IMR-90 (cell line): ENCODE measurements at regions not wholly inside any gene's neighbourhood (a gene's known extent, or its start where the extent isn't known, plus 50 kb on each side); places are given as distances from the start of the nearest gene placed in this dataset.

ENCODE experiments used
- ATAC-seq: fragments of 200-7000 bp; cut with Tn5 transposase; 2 replicates; pipeline ENCODE4 v1.9.1; 2020; ENCODE audit warnings: low read depth, mild to moderate bottlenecking, moderate library complexity
- BruUV-seq: library from RNA; stranded (reverse); fragments of 400-500 nt; replicated peaks from 2 replicates; lab custom pipeline; 2021; lab: Mats Ljungman, UMichigan
- CTCF ChIA-PET: fragments of 300-600 bp; formaldehyde crosslinking; extraction: SDS; loops from one replicate; lab custom pipeline; 2021; ENCODE audit warnings: antibody characterized with exemption; lab: Yijun Ruan, JAX
- POLR2A ChIA-PET: fragments of 300-600 bp; sonication (Branson Sonifier 250); formaldehyde crosslinking; loops from one replicate; lab custom pipeline; 2022; ENCODE audit warnings: antibody characterized with exemption; ENCODE audit not compliant: unreplicated experiment; lab: Charles Lee
- DNase-seq: peaks from one replicate; pipeline ENCODE4 v3.0.0; 2013
- H2AFZ ChIP-seq: replicated peaks from 2 replicates; pipeline ENCODE3; 2013; ENCODE audit warnings: low read length, mild to moderate bottlenecking; ENCODE audit not compliant: poor library complexity
- H2AK5ac ChIP-seq: 2 replicates; pipeline ENCODE4 v1.6.1; 2013; ENCODE audit warnings: low read depth, low read length, inconsistent platforms
- H2AK9ac ChIP-seq: replicated peaks from 2 replicates; pipeline ENCODE3; 2013; ENCODE audit warnings: mild to moderate bottlenecking, low read depth, low read length, moderate library complexity; ENCODE audit not compliant: poor library complexity
- H2BK120ac ChIP-seq: 2 replicates; pipeline ENCODE4 v1.6.1; 2013; ENCODE audit warnings: low read depth, low read length, inconsistent platforms
- H2BK15ac ChIP-seq: 3 replicates; pipeline ENCODE4 v1.6.1; 2013; ENCODE audit warnings: low read depth, low read length, inconsistent platforms
- H2BK20ac ChIP-seq: 2 replicates; pipeline ENCODE4 v1.6.1; 2013; ENCODE audit warnings: low read depth, mild to moderate bottlenecking, inconsistent platforms, low read length, moderate library complexity
- H2BK5ac ChIP-seq: 2 replicates; pipeline ENCODE4 v1.6.1; 2013; ENCODE audit warnings: mild to moderate bottlenecking, low read depth, low read length, inconsistent platforms; ENCODE audit not compliant: poor library complexity, severe bottlenecking
- H3K14ac ChIP-seq: replicated peaks from 2 replicates; pipeline ENCODE4 v1.6.1; 2013; ENCODE audit warnings: low read depth, low read length, inconsistent platforms
- H3K18ac ChIP-seq: 2 replicates; pipeline ENCODE4 v1.6.1; 2013; ENCODE audit warnings: low read depth, low read length, control low read depth
- H3K23ac ChIP-seq: 2 replicates; pipeline ENCODE4 v1.6.1; 2013; ENCODE audit warnings: low read depth, low read length, inconsistent platforms
- H3K27ac ChIP-seq: 2 replicates; pipeline ENCODE4 v1.5.1; 2013; ENCODE audit warnings: mild to moderate bottlenecking, control low read depth, low read length; ENCODE audit not compliant: insufficient read depth
- H3K27me3 ChIP-seq: 2 replicates; pipeline ENCODE4 v1.6.1; 2013; ENCODE audit warnings: low read length; ENCODE audit not compliant: control insufficient read depth, insufficient read depth
- H3K36me3 ChIP-seq: 2 replicates; pipeline ENCODE4 v1.6.1; 2013; ENCODE audit warnings: low read length, mixed read lengths; ENCODE audit not compliant: control insufficient read depth, insufficient read depth
- H3K4ac ChIP-seq: 2 replicates; pipeline ENCODE4 v1.6.1; 2013; ENCODE audit warnings: low read depth, low read length, inconsistent platforms
- H3K4me1 ChIP-seq: 2 replicates; pipeline ENCODE4 v1.6.1; 2013; ENCODE audit warnings: low read length, mixed read lengths; ENCODE audit not compliant: control insufficient read depth, insufficient read depth
- H3K4me2 ChIP-seq: 2 replicates; pipeline ENCODE4 v1.6.1; 2013; ENCODE audit warnings: low read depth, mild to moderate bottlenecking, control low read depth, low read length, moderate library complexity
- H3K4me3 ChIP-seq: 2 replicates; pipeline ENCODE4 v1.5.1; 2013; ENCODE audit warnings: low read depth, mild to moderate bottlenecking, control low read depth, low read length, moderate library complexity; ENCODE audit not compliant: insufficient read depth
- H3K56ac ChIP-seq: 2 replicates; pipeline ENCODE4 v1.6.1; 2013; ENCODE audit warnings: low read length, inconsistent platforms; ENCODE audit not compliant: insufficient read depth; ENCODE audit errors: extremely low read depth
- H3K79me1 ChIP-seq, 2 experiments: 2 replicates each; pipeline ENCODE4 v1.6.1; 2013; ENCODE audit warnings: low read length in 2 of 2, inconsistent platforms in 1 of 2, low read depth in 1 of 2
- H3K9ac ChIP-seq: 2 replicates; pipeline ENCODE4 v1.6.1; 2013; ENCODE audit warnings: low read depth, low read length, control low read depth
- H3K9me1 ChIP-seq: 2 replicates; pipeline ENCODE4 v1.6.1; 2013; ENCODE audit warnings: low read length, inconsistent platforms; ENCODE audit not compliant: insufficient read depth
- H3K9me3 ChIP-seq: 2 replicates; pipeline ENCODE4 v1.6.1; 2013; ENCODE audit warnings: low read length; ENCODE audit not compliant: control insufficient read depth, insufficient read depth
- H4K20me1 ChIP-seq: 2 replicates; pipeline ENCODE4 v1.6.1; 2013; ENCODE audit warnings: low read length, inconsistent platforms; ENCODE audit not compliant: insufficient read depth
- H4K5ac ChIP-seq: 2 replicates; pipeline ENCODE4 v1.6.1; 2013; ENCODE audit warnings: mild to moderate bottlenecking, low read depth, low read length, control low read depth
- H4K8ac ChIP-seq, 2 experiments: 2 replicates each; pipeline ENCODE4 v1.6.1; 2013; ENCODE audit warnings: low read depth in 2 of 2, low read length in 2 of 2, control low read depth in 1 of 2, inconsistent platforms in 1 of 2
- H4K91ac ChIP-seq: 2 replicates; pipeline ENCODE4 v1.6.1; 2013; ENCODE audit warnings: low read depth, low read length, inconsistent platforms; ENCODE audit not compliant: insufficient read depth
- CTCF ChIP-seq: conservative IDR thresholded peaks from 2 replicates; pipeline ENCODE4 v1.5.1; 2012; ENCODE audit warnings: mild to moderate bottlenecking, low read depth, low read length, improper control_type of control experiment
- MAZ ChIP-seq: IDR thresholded peaks from 2 replicates; pipeline ENCODE4 v1.6.1; 2012; ENCODE audit warnings: low read depth, mild to moderate bottlenecking, low read length, improper control_type of control experiment, moderate library complexity, borderline replicate concordance
- POLR2A ChIP-seq: IDR thresholded peaks from 2 replicates; pipeline ENCODE4 v1.6.1; 2012; ENCODE audit warnings: mild to moderate bottlenecking, low read depth, low read length
- RCOR1 ChIP-seq: IDR thresholded peaks from 2 replicates; pipeline ENCODE4 v1.6.1; 2012; ENCODE audit warnings: mild to moderate bottlenecking, low read length, improper control_type of control experiment; ENCODE audit not compliant: insufficient replicate concordance
- SMC3 ChIP-seq: fragments of 150-350 bp; IDR thresholded peaks from 2 replicates; pipeline ENCODE4 v1.6.1; 2016; ENCODE audit warnings: low read depth, mild to moderate bottlenecking, antibody characterized with exemption, low read length, moderate library complexity
- USF2 ChIP-seq: fragments of 150-350 bp; IDR thresholded peaks from 2 replicates; pipeline ENCODE4 v1.6.1; 2017; ENCODE audit warnings: mild to moderate bottlenecking, antibody characterized with exemption, low read length, low read depth
- dilution Hi-C: fragments of 300-500 bp; cut with HindIII; formaldehyde crosslinking; loops from one replicate; pipeline ENCODE4 v1.14.3; 2018; ENCODE audit warnings: low sequenced_read_pairs; ENCODE audit not compliant: unreplicated experiment
- in situ Hi-C: fragments of 300-500 bp; cut with MboI; formaldehyde crosslinking; loops from 3 replicates; pipeline ENCODE4 v1.14.3; 2019; ENCODE audit warnings: low sequenced_read_pairs, inconsistent platforms, mixed read lengths
- intact Hi-C: fragments of 100-400 bp; cut with micrococcal nuclease; formaldehyde crosslinking; loops from 2 replicates; pipeline ENCODE4 v1.10.0; 2022

GRCh38 chr12:65574867-65575266 is 249.4 kb upstream of the HMGA2 start:
- no peak overlapping the region for H3K9ac ChIP-seq
- in situ Hi-C loops (no loop called here), dilution Hi-C loops (no loop called here), intact Hi-C loops (no loop called here)
- H3K9me1 ChIP-seq = no peaks in the 10 kb centered on the region
- no peak overlapping the region for H2AK9ac ChIP-seq
- TF ChIP-seq SMC3 = no peak
- TF ChIP-seq POLR2A = no peak
- no peak for TF ChIP-seq RCOR1
- no peak for TF ChIP-seq MAZ
- no peak for TF ChIP-seq USF2
- TF ChIP-seq CTCF = no peak
- no peak overlapping the region for H3K4me3 ChIP-seq
- no peak overlapping the region for H3K4ac ChIP-seq
- no peaks in the 10 kb centered on the region for H3K27me3 ChIP-seq
- ATAC-seq (no peak), DNase-seq (no peak)
- no peak overlapping the region for H3K14ac ChIP-seq
- no peak overlapping the region for H4K5ac ChIP-seq
- no peaks in the 10 kb centered on the region for H3K79me1 ChIP-seq
- no TSS peak for BruUV-seq
- POLR2A ChIA-PET = interaction anchor here (0.7 kb wide), 1 partner anchor 9 kb away, joined by 3 read pairs; no protein-coding TSS in a partner anchor
- CTCF ChIA-PET = interaction anchor here (1.1 to 1.5 kb wide), 2 partner anchors 18 to 19 kb away, joined by 4 to 5 read pairs; no protein-coding TSS in a partner anchor
- H4K20me1 ChIP-seq = no peaks in the 10 kb centered on the region
- H3K9me3 ChIP-seq = peaks cover 3% of the 10 kb centered on the region; the same call in 1 of the 2 replicates
- H2AFZ ChIP-seq = no peak overlapping the region
- no peak overlapping the region for H3K4me2 ChIP-seq
- H2BK15ac ChIP-seq = no peak overlapping the region
- H2AK5ac ChIP-seq = no peak overlapping the region
- H3K23ac ChIP-seq = no peak overlapping the region
- no peak overlapping the region for H3K27ac ChIP-seq
- no peak overlapping the region for H3K18ac ChIP-seq
- no peaks in the 10 kb centered on the region for H3K36me3 ChIP-seq
- no peak overlapping the region for H2BK5ac ChIP-seq
- H3K4me1 ChIP-seq = no peaks in the 10 kb centered on the region; the same call in 1 of the 2 replicates
- no peak overlapping the region for H3K56ac ChIP-seq
- H4K8ac ChIP-seq = no peak overlapping the region
- no peak overlapping the region for H4K91ac ChIP-seq
- H2BK20ac ChIP-seq = no peak overlapping the region
- H2BK120ac ChIP-seq = no peak overlapping the region
